ENCODE measurements at regions not wholly inside any gene's neighbourhood (a gene's known extent, or its start where the extent isn't known, plus 50 kb on each side); places are given as distances from the start of the nearest gene placed in this dataset.
"Not testable (repeated sequence)": the region's sequence is repeated elsewhere in the genome, so short reads cannot be mapped to it uniquely, and the experiment has no call there.

DNA sequence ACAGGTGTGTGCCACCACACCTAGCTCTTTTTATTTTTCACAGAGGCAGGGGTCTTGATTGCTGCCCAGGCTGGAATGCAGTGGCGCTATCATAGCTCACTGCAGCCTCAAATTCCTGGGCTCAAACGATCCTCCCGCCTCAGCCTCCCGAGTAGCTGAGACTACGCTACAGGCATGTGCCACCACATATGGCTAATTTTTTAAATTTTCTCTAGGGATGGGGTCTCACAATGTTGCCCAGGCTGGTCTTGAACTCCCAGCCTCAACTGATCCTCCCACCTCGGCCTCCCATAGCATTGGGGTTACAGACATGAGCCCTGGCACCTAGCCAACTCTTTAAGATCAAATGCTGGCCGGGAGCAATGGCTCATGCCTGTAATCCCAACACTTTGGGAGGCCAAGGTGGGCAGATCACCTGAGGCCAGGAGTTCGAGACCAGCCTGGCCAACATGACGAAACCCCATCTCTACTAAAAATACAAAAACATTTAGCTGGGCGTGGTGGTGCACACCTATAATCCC lies 50.6 kb upstream of the MYL10 start:
- ATAC-seq, DNase-seq: not testable (repeated sequence)
- intact Hi-C loops (cut with DNase I, micrococcal nuclease) = loop anchor here in 1 of 2 donors (10.0 kb wide), 1 partner anchor 555 kb away; no protein-coding TSS in a partner anchor

DNA sequence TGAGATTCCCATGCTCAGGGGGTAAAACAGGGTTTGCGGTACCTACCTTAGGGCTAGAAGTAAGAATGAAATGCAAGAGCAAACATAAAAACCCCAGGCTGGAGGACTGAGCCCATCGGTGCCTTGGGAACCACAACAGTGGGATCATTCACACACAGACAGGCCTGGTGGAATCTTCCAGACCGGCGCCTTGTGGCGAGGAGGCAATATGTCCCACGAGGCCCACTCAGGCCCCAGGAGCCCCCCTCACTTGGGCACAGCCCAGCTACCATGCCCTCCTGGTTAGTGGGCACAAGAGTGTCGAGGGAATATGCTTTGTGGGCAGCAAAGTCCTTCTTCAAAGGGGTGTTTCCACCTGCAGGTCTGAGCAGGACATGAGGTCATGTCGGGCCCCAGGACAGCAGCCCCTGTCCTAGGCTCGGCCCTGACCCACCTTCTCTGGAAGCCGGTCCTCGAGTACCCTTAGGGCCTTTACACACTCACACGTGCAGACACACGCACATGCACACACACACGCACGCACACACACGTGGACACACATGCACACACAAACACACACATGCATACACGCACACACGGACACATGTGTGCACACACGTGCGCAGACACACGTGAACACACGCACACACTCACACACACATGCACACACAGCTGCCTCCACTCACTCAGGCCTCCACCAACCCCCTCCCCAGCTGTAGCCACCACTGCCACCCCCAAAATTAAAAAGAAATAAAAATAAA lies 51.5 kb upstream of the MYL10 start:
- ATAC-seq (no peak), DNase-seq (no peak)
- intact Hi-C loops (cut with DNase I, micrococcal nuclease) = loop anchor here in 1 of 2 donors (10.0 kb wide), 1 partner anchor 554 kb away; no protein-coding TSS in a partner anchor

- peak; percentile 57 for ATAC-seq
- intact Hi-C loops (cut with DNase I, micrococcal nuclease) = loop anchor here in 1 of 2 donors (10.0 kb wide), 1 partner anchor 553 kb away; no protein-coding TSS in a partner anchor
- no peak for DNase-seq
Measured at GRCh38 chr7:101681170-101682007, 52.3 kb upstream of the MYL10 start.

GRCh38 chr7:101684983-101685330 lies 55.9 kb upstream of the MYL10 start:
- ATAC-seq = no peak
- intact Hi-C loops (cut with DNase I, micrococcal nuclease) = loop anchor here in 1 of 2 donors (10.0 kb wide), 1 partner anchor 550 kb away; no protein-coding TSS in a partner anchor
- DNase-seq = no peak

DNA sequence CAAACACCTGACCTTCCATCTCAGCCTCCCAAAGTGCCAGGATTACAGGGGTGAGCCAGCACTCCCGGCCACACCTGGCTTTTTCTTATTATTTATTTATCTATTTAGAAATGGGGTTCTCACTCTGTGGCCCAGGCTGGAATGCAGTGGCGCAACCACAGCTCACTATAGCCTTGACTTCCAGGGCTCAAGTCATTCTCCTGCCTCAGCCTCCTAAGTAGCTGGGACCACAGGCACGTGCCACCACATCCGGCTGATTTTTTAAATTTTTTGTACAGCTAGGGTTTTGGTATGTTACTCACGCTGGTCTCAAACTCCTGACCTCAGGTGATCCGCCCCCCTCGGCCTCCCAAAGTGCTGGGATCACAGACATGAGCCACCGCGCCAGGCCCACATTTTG lies 56.9 kb upstream of the MYL10 start:
- intact Hi-C loops (cut with DNase I, micrococcal nuclease) = loop anchor here in 1 of 2 donors (10.0 kb wide), 1 partner anchor 549 kb away; no protein-coding TSS in a partner anchor
- ATAC-seq (no peak), DNase-seq (no peak)

DNA sequence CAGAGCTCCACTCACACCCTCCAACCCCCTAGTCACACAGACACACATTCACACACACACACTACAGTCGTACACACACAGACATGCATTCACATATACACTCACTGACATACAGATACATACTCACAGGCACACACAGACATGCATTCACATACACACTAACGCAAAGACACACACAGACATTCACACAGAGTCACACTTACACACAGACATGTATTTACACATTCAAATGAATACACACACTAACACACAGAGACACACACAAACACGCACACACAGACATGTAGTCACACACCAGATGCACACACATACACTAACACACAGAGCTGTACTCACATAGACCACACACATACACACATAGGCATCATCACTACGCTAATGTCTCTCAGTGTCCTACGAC lies 58.0 kb upstream of the MYL10 start:
- no peak for ATAC-seq
- intact Hi-C loops (cut with DNase I, micrococcal nuclease) = loop anchor here in 1 of 2 donors (10.0 kb wide), 1 partner anchor 548 kb away; no protein-coding TSS in a partner anchor

DNA sequence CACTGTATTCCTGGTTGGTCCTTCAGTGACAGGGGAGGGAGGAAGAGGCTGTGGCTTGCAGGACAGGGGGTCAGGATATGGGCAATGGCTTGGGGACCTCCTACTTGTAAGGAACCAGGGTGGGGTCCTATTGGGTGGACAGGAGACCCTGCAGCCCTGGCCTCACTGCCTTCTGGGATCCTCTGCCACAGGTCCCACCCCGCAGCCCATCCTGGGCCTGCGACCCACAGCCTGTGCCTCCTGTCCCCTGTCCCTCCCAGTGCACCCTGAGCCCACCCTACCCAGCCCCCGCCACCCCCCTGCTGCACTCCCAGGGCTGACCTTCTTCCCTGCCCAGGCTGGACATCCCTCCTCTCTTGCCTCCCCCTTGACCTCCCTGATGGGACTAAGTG lies 58.7 kb upstream of the MYL10 start:
- intact Hi-C loops (cut with DNase I, micrococcal nuclease) = loop anchor here in 1 of 2 donors (10.0 kb wide), 1 partner anchor 547 kb away; no protein-coding TSS in a partner anchor
- ATAC-seq = no peak
- no peak for DNase-seq

More for the DNA sequence above, 58.0 kb upstream of the MYL10 start:
- no peak for DNase-seq

GRCh38 chr7:101688183-101688831 lies 59.2 kb upstream of the MYL10 start:
- ATAC-seq = peak; percentile 57
- peak; percentile 66 to 88 for DNase-seq
- intact Hi-C loops (cut with DNase I, micrococcal nuclease) = loop anchor here in 1 of 2 donors (10.0 kb wide), 1 partner anchor 546 kb away; no protein-coding TSS in a partner anchor

DNA sequence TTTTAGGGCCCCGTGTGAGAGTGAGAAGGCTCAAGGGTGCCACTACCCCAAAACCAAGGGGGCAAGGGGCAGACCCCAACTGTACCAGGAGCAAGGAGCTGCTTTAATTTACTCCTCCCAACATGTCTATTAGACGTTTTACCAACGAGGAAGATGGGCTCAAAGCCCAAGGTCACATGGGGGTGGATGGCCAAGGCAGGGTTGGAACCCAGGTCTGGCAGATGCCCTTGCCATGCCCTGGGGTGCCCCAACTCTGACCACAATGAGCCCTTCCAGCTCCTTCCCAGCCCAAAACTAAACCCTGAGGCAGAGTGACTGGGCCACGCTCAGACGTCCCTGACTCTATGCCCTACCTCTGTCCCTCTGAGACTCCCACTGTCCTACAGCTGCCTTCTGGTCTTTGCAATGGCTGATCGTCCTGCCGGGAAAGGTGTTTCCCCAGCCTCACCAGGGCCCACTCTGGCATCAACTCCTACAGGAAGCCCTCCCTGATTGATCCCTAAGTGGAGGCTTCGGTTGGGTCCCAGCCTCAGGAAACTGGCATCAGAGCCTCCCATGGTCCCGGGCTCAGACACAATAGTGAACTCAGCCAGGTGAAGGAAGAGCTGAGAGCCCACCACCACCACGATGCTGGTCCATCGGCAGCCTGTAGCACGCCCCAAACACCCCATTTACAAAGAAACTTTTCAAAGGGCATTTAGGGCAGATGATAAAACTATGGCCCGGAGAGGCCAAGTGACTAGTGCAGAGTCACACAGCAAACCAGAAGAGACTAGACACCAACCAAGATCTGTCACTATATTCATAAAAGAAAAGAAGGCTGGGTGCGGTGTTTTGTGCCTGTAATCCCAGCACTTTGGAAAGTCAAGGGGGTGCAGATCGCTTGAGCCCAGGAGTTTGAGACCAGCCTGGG lies 60.2 kb upstream of the MYL10 start:
- intact Hi-C loops (cut with DNase I, micrococcal nuclease) = loop anchor here in 1 of 2 donors (10.0 kb wide), 1 partner anchor 546 kb away; no protein-coding TSS in a partner anchor

DNA sequence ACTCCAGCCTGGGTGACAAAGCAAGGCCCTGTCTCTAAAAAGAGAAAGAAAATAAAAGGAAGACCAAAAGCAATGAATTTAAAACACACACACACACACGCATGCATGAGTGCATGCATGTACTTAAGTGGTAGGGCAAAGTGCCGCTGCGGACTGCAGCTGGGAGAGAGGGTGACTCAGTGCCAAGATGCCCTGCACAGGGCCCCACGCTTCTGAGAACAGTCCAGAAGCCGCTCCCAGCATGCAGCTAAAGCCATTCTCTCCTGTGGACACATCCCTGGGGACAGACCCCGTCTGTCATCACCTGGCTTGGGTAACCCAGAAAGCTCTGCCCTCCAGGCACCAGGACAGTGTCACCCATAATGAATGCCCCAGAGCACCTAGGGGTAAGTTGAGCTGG lies 61.0 kb upstream of the MYL10 start:
- intact Hi-C loops (cut with DNase I, micrococcal nuclease) = loop anchor here in 1 of 2 donors (5.0 kb wide), 1 partner anchor 122 kb away; no protein-coding TSS in a partner anchor
- peak; percentile 69 for ATAC-seq
- DNase-seq = peak; percentile 64 to 81

More for the DNA sequence above, 60.2 kb upstream of the MYL10 start:
- no peak for DNase-seq
- no peak for ATAC-seq

DNA sequence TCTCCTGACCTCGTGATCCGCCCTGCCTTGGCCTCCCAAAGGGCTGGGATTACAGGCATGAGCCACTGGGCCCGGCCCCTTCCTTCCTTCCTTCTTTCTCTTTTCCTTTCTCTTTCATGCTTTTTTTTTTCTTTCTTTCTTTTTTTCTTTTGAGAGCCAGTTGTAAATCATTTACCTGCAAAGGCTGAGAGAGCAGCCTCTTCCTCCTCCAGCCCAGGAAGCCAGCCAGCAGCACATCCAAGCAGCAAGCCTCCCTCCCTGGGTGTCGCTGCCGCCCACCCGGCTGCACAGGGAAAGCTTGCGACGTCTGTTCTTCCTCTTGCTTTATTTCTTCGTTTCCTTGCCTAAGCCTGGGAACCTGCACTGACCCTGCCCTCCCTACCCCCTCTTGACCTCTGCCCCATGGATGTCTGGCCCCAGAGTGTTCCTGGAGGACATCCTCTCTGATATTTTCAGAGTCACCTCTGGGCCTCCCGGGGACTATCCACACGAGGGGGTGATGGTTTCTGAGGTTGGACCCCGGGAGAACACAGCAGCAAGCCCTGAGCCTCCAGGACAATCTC lies 62.8 kb upstream of the MYL10 start:
- ATAC-seq (peak; percentile 81), DNase-seq (peak; percentile 61 to 78)
- intact Hi-C loops (cut with DNase I, micrococcal nuclease) = loop anchor here in 1 of 2 donors (5.0 kb wide), 1 partner anchor 120 kb away; no protein-coding TSS in a partner anchor

DNA sequence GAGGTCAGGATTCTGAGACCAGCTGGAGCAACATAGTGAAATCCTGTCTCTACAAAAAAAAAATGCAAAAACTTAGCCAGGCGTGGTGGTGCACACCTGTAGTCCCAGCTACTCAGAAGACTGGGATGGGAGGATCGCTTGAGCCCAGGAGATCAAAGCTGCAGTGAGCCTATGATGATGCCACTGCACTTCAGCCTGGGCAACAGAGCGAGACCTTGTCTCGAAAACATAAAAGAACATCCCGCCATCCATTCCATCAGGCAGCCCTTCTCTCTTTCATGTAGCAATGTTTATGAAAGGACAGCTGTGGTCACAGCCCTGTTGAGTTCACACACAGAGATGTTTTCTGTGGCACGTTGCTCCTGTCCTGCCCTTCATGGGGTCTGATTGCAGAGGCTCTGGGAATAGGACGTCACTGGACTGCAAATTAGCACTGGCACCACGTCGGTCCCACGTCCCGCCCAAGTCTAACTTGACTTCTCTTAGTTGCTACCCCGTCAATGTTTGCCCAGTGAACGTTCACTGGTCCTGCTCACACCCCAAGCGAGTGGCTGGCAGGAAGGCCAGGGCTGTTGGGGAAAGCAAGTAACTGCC lies 64.5 kb upstream of the MYL10 start:
- intact Hi-C loops (cut with DNase I, micrococcal nuclease) = loop anchor here in 1 of 2 donors (5.0 kb wide), 1 partner anchor 119 kb away; no protein-coding TSS in a partner anchor
- DNase-seq (no peak), ATAC-seq (peak; percentile 20)

DNA sequence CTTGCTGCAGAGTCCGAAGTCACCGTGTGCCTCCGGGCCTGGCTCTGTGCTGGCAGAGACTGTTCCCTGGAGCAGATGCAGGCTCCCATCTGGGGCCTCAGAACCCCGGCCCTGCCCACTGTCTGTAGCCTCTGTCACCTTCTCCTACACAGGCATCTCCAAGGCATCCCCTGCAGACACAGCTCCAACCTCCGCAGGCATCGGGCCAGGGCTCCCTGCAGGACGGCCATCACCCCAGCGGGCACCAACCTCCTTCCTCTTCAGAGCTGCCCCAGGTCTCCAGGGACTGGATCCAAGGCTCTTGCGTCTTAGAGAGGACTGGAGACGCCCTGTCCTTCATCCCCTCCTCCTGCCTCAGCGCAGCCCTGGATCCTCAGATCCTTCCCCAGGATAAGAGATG lies 69.9 kb upstream of the MYL10 start:
- intact Hi-C loops (cut with DNase I, micrococcal nuclease) = no loop called here
- no peak for DNase-seq
- ATAC-seq = no peak

- intact Hi-C loops (cut with DNase I, micrococcal nuclease) = no loop called here
- ATAC-seq (no peak), DNase-seq (no peak)
Measured at GRCh38 chr7:101699399-101699798, 70.3 kb upstream of the MYL10 start.

DNA sequence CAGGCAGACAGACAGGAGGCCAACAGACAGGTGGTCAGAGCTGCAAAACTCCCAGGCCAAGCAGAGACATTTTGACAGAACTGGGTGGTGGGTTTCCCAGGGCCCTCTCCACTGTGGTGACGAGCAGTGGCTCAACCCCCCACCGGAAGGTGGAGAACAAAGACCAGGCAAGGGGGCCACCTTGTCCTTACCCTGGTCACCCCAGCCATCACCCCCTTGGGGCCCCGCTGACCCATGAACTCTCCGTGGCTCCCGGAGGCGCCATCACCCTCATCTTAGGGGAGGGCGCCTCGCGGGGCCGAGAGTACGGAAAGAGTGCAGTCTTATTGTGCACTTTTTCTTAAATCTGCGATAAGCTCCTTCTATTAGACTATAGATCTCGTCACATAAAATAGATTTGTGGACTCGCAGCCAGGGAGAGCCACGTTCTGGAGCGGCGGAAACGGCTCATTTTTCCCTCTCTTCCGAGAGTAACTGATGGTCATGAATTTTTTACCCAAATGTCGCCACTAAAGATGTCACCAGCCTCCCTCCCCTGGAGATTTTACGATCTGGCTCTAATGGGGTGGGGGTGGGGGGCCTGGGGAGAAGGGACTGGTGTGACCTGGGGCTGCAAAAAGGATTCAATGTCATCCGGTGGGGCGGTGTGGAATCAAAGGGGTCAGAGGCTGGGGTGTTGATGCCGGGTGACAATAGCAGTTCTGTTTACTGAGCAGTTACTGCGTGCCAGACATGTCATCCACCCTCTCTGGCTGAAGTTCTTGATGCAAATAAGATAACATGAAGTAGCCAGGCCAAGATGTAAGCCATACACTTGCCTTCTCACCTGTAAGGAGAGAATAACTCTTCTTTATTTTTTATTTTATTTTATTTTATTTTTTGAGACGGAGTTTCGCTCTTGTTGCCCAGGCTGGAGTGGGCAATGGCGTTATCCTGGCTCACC lies 71.1 kb upstream of the MYL10 start:
- intact Hi-C loops (cut with DNase I, micrococcal nuclease) = no loop called here
- DNase-seq (no peak), ATAC-seq (peak; percentile 13)

Measured in left colon (tissue), 2 donors.